ENCODE measurements at regions not wholly inside any gene's neighbourhood (a gene's known extent, or its start where the extent isn't known, plus 50 kb on each side); places are given as distances from the start of the nearest gene placed in this dataset.
"Not testable (repeated sequence)": the region's sequence is repeated elsewhere in the genome, so short reads cannot be mapped to it uniquely, and the experiment has no call there.

GRCh38 chr15:22255606-22256005 is 175.3 kb downstream of the OR4M2 start:
- Mint-ChIP-seq H3K4me1 (peaks cover 60 to 77% of the 10 kb centered on the region in 2 donors), H3K27ac (peak overlapping the region in 2 of 6 donors; percentile 38 to 90), H3K27me3 (ENCODE audit: low read depth in 3 of 3) (peaks cover 5 to 16% (median 9%) of the 10 kb centered on the region in 3 donors), H3K4me3 (peak overlapping the region in 4 of 5 donors; percentile 22 to 69 (median 52))
- H3K9me3 Mint-ChIP-seq, DNase-seq, H3K36me3 Mint-ChIP-seq: not testable (repeated sequence)

GRCh38 chr15:22256389-22257046 is 176.2 kb downstream of the OR4M2 start:
- H3K9me3 Mint-ChIP-seq, DNase-seq, H3K36me3 Mint-ChIP-seq, H3K27ac Mint-ChIP-seq: not testable (repeated sequence)
- Mint-ChIP-seq H3K4me1 (peaks cover 55 to 79% of the 10 kb centered on the region in 2 donors), H3K4me3 (peak overlapping the region in 4 of 5 donors; percentile 18 to 61 (median 40)), H3K27me3 (ENCODE audit: low read depth in 3 of 3) (peaks cover 2 to 14% (median 9%) of the 10 kb centered on the region in 3 donors)

GRCh38 chr15:22257047-22258008 is 177.0 kb downstream of the OR4M2 start:
- Mint-ChIP-seq H3K27ac (no peak overlapping the region), H3K27me3 (ENCODE audit: low read depth in 3 of 3) (peaks cover 2 to 14% (median 9%) of the 10 kb centered on the region in 3 donors), H3K9me3 (no peaks in the 10 kb centered on the region), H3K4me1 (peaks cover 47 to 75% of the 10 kb centered on the region in 2 donors), H3K4me3 (peak overlapping the region in 2 of 5 donors; percentile 43 to 61), H3K36me3 (no peaks in the 10 kb centered on the region)
- DNase-seq = peak in 1 of 3 donors; percentile 62

- no peaks in the 10 kb centered on the region for H3K9me3 Mint-ChIP-seq
- H3K27ac Mint-ChIP-seq = no peak overlapping the region
- DNase-seq = no peak
- H3K4me3 Mint-ChIP-seq = peak overlapping the region in 2 of 5 donors; percentile 68 to 71
- no peaks in the 10 kb centered on the region for H3K36me3 Mint-ChIP-seq
- peaks cover 41 to 69% of the 10 kb centered on the region in 2 donors for H3K4me1 Mint-ChIP-seq
- H3K27me3 Mint-ChIP-seq (ENCODE audit: low read depth in 3 of 3) = peaks cover 2 to 14% (median 9%) of the 10 kb centered on the region in 3 donors
These were observed 177.7 kb downstream of the OR4M2 start for GRCh38 chr15:22258009-22258397.

GRCh38 chr15:22258398-22259150 is 178.2 kb downstream of the OR4M2 start:
- Mint-ChIP-seq H3K36me3 (no peaks in the 10 kb centered on the region), H3K27ac (peak overlapping the region in 2 of 6 donors; percentile 66 to 76), H3K9me3 (no peaks in the 10 kb centered on the region), H3K4me3 (peak overlapping the region in 3 of 5 donors; percentile 17 to 71 (median 68)), H3K4me1 (peaks cover 36 to 63% of the 10 kb centered on the region in 2 donors), H3K27me3 (ENCODE audit: low read depth in 3 of 3) (peaks cover 2 to 14% (median 9%) of the 10 kb centered on the region in 3 donors)
- DNase-seq = peak in 1 of 3 donors; percentile 62

- H3K9me3 Mint-ChIP-seq; DNase-seq; H3K36me3 Mint-ChIP-seq; H3K27me3 Mint-ChIP-seq (ENCODE audit: low read depth in 3 of 3): not testable (repeated sequence)
- Mint-ChIP-seq H3K4me1 (peaks cover 29 to 56% of the 10 kb centered on the region in 2 donors), H3K27ac (peak overlapping the region in 5 of 6 donors; percentile 82 to 96 (median 90)), H3K4me3 (peak overlapping the region in 4 of 5 donors; percentile 55 to 72 (median 70))
These were observed 178.9 kb downstream of the OR4M2 start for GRCh38 chr15:22259151-22259750.

GRCh38 chr15:22259881-22260421 is 179.6 kb downstream of the OR4M2 start:
- Mint-ChIP-seq H3K27me3 (ENCODE audit: low read depth in 3 of 3) (peaks cover 5 to 6% (median 5%) of the 10 kb centered on the region in 3 donors), H3K9me3 (no peaks in the 10 kb centered on the region), H3K27ac (peak overlapping the region in 5 of 6 donors; percentile 82 to 96 (median 90)), H3K4me1 (peaks cover 22 to 49% of the 10 kb centered on the region in 2 donors), H3K4me3 (peak overlapping the region; percentile 60 to 72 (median 70)), H3K36me3 (no peaks in the 10 kb centered on the region)
- DNase-seq = no peak

- Mint-ChIP-seq H3K36me3 (no peaks in the 10 kb centered on the region), H3K4me3 (no peak overlapping the region), H3K27me3 (ENCODE audit: low read depth in 3 of 3) (peaks cover 2 to 3% (median 2%) of the 10 kb centered on the region in 3 donors), H3K9me3 (no peaks in the 10 kb centered on the region), H3K27ac (no peak overlapping the region), H3K4me1 (peaks cover 0 to 30% of the 10 kb centered on the region in 2 donors)
- DNase-seq = peak; percentile 73 to 82 (median 78)
These were observed 182.3 kb downstream of the OR4M2 start for GRCh38 chr15:22262613-22263020.

- H3K27ac Mint-ChIP-seq = no peak overlapping the region
- no peaks in the 10 kb centered on the region for H3K9me3 Mint-ChIP-seq
- peaks cover 2 to 3% (median 2%) of the 10 kb centered on the region in 3 donors for H3K27me3 Mint-ChIP-seq (ENCODE audit: low read depth in 3 of 3)
- DNase-seq = no peak
- no peak overlapping the region for H3K4me3 Mint-ChIP-seq
- no peaks in the 10 kb centered on the region for H3K36me3 Mint-ChIP-seq
- H3K4me1 Mint-ChIP-seq = peaks cover 0 to 27% of the 10 kb centered on the region in 2 donors
These were observed 183.4 kb downstream of the OR4M2 start for GRCh38 chr15:22263738-22264137.

GRCh38 chr15:22264272-22264671 is 183.9 kb downstream of the OR4M2 start:
- not testable (repeated sequence) for H3K36me3 Mint-ChIP-seq; DNase-seq; H3K27me3 Mint-ChIP-seq (ENCODE audit: low read depth in 3 of 3); H3K27ac Mint-ChIP-seq; H3K9me3 Mint-ChIP-seq; H3K4me3 Mint-ChIP-seq
- H3K4me1 Mint-ChIP-seq = peaks cover 0 to 25% of the 10 kb centered on the region in 2 donors

- Mint-ChIP-seq H3K4me1 (peaks cover 0 to 16% of the 10 kb centered on the region in 2 donors), H3K9me3 (no peaks in the 10 kb centered on the region), H3K27ac (no peak overlapping the region), H3K27me3 (ENCODE audit: low read depth in 3 of 3) (peaks cover 0 to 3% (median 2%) of the 10 kb centered on the region in 3 donors), H3K4me3 (no peak overlapping the region), H3K36me3 (no peaks in the 10 kb centered on the region)
- DNase-seq = peak; percentile 71 to 79 (median 73)
These were observed 185.0 kb downstream of the OR4M2 start for GRCh38 chr15:22265056-22265945.

- no peak for DNase-seq
- no peak overlapping the region for H3K4me3 Mint-ChIP-seq
- H3K4me1 Mint-ChIP-seq = peaks cover 0 to 10% of the 10 kb centered on the region in 2 donors
- H3K9me3 Mint-ChIP-seq = no peaks in the 10 kb centered on the region
- peaks cover 0 to 3% (median 2%) of the 10 kb centered on the region in 3 donors for H3K27me3 Mint-ChIP-seq (ENCODE audit: low read depth in 3 of 3)
- no peaks in the 10 kb centered on the region for H3K36me3 Mint-ChIP-seq
- no peak overlapping the region for H3K27ac Mint-ChIP-seq
These were observed 185.6 kb downstream of the OR4M2 start for GRCh38 chr15:22265970-22266369.
